SHP77 treated with DMSO at 0.1 percent for 48 hours (cell line): ENCODE measurements at regions not wholly inside any gene's neighbourhood (a gene's known extent, or its start where the extent isn't known, plus 50 kb on each side); places are given as distances from the start of the nearest gene placed in this dataset.

Source experiments
- DNase-seq: peaks from one replicate; lab custom pipeline; 2025; lab: John Stamatoyannopoulos, UW

DNA sequence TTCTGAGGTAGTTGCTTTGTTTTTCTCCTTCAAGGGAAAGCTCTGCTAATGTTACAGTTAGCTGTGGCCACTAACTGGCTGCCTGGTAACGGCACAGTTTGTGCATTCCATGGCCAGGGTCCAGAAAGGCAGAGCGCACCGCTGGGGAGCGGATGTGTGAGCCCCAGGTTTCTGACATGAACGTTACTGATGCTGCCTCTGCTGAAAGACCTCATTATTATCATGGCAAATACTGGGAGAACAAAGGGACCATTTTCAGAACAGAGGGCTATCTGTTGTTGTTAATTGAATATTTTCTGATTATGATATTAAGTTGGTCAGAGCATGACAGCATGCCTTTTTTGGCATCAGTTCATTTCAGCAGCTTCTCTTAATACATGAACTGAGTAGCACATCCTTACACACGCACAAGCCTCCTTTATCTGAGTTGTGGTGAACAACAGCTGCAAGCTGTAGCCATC lies 134.1 kb downstream of the NUDT12 start:
- DNase-seq: no peak

DNA sequence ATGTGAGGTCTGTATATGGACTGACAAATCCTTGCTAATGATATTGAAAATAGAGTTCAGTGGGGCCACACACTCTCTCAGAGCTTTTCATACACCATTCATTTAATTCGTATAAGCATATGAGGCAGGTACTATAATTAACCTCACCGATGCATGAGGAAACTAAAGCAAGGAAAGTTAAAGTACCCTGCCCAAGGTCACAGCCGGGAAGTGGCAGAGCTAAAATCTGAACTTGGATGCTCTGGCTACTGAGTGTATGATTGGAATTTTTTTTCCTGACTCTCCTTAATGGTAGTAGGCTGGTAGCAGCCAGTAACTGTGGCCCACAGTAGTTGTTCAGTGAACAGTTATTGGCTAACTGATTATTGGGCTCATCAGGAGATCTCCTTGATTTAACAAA lies 135.3 kb downstream of the NUDT12 start:
- no peak for DNase-seq

DNA sequence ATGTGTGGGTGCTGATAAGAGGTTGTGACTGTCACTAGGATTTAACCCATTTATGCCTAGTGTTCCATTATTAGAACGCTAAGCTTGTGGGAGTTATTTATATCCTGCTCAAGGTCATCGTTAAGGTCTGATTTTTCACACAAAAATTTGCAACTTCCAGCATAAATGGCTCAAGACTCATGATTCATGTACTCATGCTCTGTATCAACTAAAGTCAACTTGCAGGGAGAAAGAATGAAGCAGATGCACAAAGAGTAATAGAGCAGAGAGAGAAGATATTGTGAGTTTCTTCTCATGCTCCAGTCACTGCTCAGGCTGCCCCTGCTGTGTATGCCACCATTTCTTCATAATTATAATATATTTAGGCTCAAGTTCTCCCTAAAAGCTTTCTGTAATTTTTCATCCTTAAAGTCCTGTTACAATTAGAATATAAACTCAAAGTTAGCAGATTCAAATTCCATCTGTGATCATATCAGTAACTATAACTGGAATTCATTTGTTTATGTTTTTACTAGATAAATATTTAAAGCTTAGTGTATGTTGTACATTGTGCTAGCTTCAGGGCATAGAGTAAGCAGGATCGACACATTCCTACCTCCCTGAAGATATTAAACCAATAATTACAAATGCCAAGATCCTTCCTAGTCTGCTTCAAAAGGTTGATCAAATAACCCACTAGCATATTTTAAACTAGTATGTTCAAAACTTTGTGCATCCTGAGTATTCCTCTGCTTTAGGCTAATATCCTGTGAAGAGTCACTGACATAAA lies 136.7 kb downstream of the NUDT12 start:
- no peak for DNase-seq

GRCh38 chr5:103424453-103425205 lies 138.0 kb downstream of the NUDT12 start:
- DNase-seq: no peak

DNA sequence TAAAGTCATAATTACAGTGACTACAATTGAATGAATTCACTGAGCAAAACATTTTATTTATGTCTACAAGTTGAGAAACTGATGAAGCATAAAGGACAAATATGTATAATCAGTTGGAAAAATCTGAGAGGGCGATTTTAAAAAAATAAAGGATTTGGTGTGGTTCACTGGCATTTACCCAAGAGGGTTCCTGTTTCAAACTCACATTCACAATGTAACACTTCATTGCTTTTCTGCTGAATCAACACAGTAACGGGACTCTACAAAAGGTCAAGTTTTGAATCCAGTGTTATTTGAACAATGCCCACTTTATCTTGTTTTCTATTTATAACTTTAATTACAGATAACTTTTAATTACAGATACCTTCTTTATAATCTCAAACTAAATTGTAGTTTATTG lies 138.6 kb downstream of the NUDT12 start:
- DNase-seq: peak; percentile 60

- peak; percentile 58 for DNase-seq
These were observed 139.8 kb downstream of the NUDT12 start for GRCh38 chr5:103422756-103423155.

DNA sequence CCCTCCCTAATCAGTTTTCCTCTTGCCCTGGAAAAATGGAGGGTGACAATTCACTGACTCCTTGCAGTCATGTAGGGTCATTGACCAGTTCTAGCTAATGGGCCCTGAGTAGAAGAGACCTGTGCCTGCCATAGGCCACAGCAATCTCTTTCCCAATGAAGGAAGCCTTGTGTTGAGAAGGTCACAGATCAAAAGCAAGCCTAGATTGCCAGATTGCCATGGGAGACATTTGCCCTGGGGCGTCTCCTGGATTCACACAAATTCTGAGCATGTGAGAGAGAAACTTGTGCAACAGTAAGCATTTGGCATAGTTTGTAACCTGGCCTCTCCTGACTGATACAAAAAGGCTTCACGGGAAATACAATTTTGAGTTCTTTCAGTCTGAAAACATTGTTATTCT lies 148.0 kb downstream of the NUDT12 start:
- DNase-seq: no peak

DNA sequence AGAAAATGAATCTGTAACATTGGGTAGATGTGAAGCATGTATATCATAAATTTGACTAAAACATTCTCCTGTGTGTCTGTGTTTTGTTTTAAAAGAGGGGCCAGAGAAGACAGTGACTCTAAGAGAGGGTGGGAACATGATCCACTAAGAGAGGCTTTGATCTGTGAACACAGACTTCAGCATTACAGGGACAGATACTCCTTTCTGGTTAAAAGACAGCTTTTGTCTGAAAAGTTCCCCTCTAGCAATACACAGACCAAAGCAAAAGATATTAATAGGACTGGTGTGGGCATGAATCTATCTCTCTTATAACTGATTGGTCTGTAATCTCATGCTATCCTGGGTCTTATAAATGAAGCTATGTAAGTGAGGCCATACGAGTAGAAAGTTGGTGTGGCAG lies 150.9 kb downstream of the NUDT12 start:
- DNase-seq: no peak

GRCh38 chr5:103410172-103410571 lies 151.6 kb downstream of the MACIR start:
- DNase-seq: no peak

- no peak for DNase-seq
These were observed 150.6 kb downstream of the MACIR start for GRCh38 chr5:103409013-103409670.

GRCh38 chr5:103408408-103408807 lies 149.8 kb downstream of the MACIR start:
- no peak for DNase-seq

GRCh38 chr5:103407402-103407801 lies 148.8 kb downstream of the MACIR start:
- no peak for DNase-seq

- no peak for DNase-seq
These were observed 145.9 kb downstream of the MACIR start for GRCh38 chr5:103404483-103404882.

GRCh38 chr5:103402851-103403250 lies 144.3 kb downstream of the MACIR start:
- peak; percentile 58 for DNase-seq

DNA sequence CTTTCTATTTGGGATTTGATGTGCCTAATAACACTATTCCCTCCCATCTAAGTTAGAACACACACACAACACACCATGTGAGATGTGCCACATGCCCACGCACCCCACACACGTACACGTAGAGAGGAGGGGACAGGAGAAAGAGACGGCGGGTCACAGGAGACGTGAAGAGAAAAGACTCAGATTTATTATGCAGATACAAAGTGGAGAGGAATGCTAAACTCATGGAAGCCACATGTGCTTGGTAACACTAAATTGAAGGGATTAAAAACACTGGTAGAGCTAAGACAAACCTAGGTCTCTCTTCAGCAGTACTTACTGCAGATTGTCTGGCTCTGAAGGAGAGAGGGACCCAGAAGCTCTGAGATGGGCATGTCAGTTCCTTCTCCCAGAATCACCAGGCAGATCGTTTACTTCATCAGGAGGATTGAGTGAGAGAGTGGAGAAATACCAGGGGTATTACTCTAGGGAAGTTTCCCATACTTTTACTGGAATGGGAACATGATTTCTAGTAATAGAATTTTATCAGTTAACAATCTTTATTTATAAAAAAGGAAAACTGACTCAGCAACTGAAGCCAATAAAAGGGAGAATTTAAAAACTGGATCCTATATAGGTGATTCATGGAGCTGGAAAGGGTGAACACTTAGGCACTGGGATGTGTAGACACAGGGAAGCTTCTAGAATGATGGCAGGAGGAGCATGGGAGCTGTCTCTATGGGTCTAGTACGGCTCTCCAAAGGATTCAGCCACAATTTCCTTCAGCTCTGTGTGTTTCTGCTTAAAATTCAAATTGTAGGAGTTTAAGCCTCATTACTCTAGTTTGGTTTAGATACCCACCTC lies 139.4 kb downstream of the MACIR start:
- DNase-seq: no peak

DNA sequence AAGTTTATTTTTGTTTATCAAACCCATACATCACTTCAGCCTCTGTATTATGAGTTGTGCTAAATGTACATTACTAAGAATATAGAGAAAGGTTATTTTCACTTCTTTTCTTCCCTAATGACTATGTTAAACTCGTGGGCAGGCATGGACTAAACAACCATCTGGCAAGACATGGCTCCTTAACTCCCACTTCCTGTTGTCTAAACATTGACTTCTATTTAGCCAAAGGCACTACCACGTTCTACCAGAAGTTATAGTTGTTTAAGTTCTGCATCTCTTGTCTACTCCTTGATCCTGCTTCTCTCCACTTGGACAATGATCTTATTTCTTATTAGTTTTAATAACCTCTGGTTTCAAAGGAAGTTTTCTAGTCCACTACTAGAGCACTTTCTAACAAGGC lies 136.1 kb downstream of the MACIR start:
- no peak for DNase-seq

DNA sequence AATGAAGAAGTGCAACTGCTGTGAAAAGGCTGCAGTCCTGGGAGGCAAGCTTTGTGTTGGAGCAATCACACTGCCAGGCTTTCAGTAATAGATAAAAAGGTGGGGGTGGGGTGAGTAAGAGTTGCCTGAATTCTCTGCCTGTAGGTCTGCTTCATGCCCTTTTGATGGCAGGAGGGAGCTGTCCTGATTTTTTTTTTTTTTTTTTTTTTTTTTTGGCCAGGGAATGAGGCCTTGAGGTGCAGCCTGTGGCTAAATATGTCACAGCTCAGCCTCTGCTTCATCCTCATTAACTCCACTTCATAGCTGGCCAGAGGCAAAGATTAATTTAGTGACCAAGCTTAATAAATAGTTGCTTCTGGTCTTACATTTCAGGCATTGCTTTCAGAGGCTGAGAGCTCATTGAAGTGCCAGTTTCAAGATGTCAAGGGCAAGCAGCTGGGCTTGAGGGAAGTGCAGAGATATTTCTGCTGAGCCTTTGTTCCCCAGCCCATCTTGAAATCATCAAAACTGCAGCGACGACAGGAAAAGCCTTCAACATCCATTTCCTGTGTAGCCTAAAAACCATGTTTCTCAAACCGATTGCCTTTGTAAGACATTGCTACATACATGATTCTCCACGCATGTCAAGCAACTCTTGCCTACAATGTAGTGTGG lies 134.7 kb downstream of the MACIR start:
- no peak for DNase-seq

DNA sequence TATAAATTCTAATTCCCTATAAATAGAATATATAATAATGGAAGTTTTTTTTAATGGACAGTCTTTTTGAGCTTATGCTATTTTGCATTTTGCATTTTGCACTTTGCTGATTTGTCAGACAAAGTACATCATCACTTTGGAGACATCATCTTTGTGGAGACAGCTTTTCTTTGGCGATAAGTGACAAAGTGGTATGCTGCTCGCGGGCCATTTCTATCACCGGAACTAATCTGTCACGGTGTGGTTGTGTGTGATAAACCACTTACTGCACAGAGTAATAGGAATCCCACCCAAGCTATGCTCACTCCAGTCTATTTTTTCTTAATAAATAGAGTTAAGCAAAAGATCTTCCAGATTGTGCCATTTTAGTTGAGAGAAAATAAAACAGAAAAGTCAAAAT lies 133.1 kb downstream of the MACIR start:
- DNase-seq: no peak

DNA sequence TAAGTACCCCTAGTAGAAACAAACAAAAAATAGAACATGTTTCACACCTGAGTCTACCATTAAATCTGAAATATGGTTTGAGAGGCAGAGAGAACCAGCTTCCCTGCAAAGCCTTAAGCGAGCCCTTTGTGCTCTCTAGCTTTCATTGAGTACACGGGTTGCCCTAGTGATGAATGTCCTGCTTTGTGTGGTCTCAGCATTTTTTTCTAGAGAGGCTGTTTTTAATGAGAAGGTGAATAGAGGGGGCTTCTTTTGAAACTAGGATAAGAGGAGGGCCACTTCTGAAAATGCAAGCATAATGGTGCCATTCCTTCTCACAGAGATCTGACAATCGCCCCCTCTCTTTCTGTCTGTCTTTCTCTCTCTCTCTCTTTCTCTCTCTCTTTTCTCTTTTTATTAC lies 131.3 kb downstream of the MACIR start:
- DNase-seq: no peak

GRCh38 chr5:103389357-103389756 lies 130.8 kb downstream of the MACIR start:
- no peak for DNase-seq

GRCh38 chr5:103385722-103386121 lies 127.2 kb downstream of the MACIR start:
- DNase-seq: no peak
